ENCODE measurements at regions not wholly inside any gene's neighbourhood (a gene's known extent, or its start where the extent isn't known, plus 50 kb on each side); places are given as distances from the start of the nearest gene placed in this dataset.

- DNase-seq (ENCODE audit: low read depth), result no peak
- no peak for TF ChIP-seq CTCF (IDR thresholded peaks at IDR 0.05; ENCODE audit: insufficient read depth, low read depth, low read length, missing control alignments)
- no peak overlapping the region for H3K4me3 ChIP-seq (ENCODE audit: low read length)
Observed at GRCh38 chrX:7247346-7247745, 99.4 kb upstream of the PUDP start.

- no peak for DNase-seq (ENCODE audit: low read depth)
- no peak for TF ChIP-seq CTCF (IDR thresholded peaks at IDR 0.05; ENCODE audit: insufficient read depth, low read depth, low read length, missing control alignments)
- no peak overlapping the region for H3K4me3 ChIP-seq (ENCODE audit: low read length)
Observed at GRCh38 chrX:7244405-7244804, 96.5 kb upstream of the PUDP start.

- TF ChIP-seq CTCF (IDR thresholded peaks at IDR 0.05; ENCODE audit: insufficient read depth, low read depth, low read length, missing control alignments), result no peak
- DNase-seq (ENCODE audit: low read depth), result no peak
- no peak overlapping the region for H3K4me3 ChIP-seq (ENCODE audit: low read length)
Observed at GRCh38 chrX:7242613-7243012, 94.7 kb upstream of the PUDP start.

- DNase-seq (ENCODE audit: low read depth), result no peak
Observed at GRCh38 chrX:7240929-7241328, 93.0 kb upstream of the PUDP start.

GRCh38 chrX:7235071-7235470, 87.1 kb upstream of the PUDP start:
- no peak for DNase-seq (ENCODE audit: low read depth)
- TF ChIP-seq CTCF (IDR thresholded peaks at IDR 0.05; ENCODE audit: insufficient read depth, low read depth, low read length, missing control alignments), result no peak
- H3K4me3 ChIP-seq (ENCODE audit: low read length), result no peak overlapping the region

More at GRCh38 chrX:7240929-7241328, 93.0 kb upstream of the PUDP start:
- H3K4me3 ChIP-seq (ENCODE audit: low read length), result no peak overlapping the region
- no peak for TF ChIP-seq CTCF (IDR thresholded peaks at IDR 0.05; ENCODE audit: insufficient read depth, low read depth, low read length, missing control alignments)

GRCh38 chrX:7233580-7234406, 85.8 kb upstream of the PUDP start:
- H3K4me3 ChIP-seq (ENCODE audit: low read length), result no peak overlapping the region
- TF ChIP-seq CTCF (IDR thresholded peaks at IDR 0.05; ENCODE audit: insufficient read depth, low read depth, low read length, missing control alignments), result no peak
- DNase-seq (ENCODE audit: low read depth), result no peak

GRCh38 chrX:7228226-7228625, 80.3 kb upstream of the PUDP start:
- no peak for DNase-seq (ENCODE audit: low read depth)
- TF ChIP-seq CTCF (IDR thresholded peaks at IDR 0.05; ENCODE audit: insufficient read depth, low read depth, low read length, missing control alignments), result no peak
- no peak overlapping the region for H3K4me3 ChIP-seq (ENCODE audit: low read length)
